SU-DHL-6 (cell line): ENCODE measurements at regions not wholly inside any gene's neighbourhood (a gene's known extent, or its start where the extent isn't known, plus 50 kb on each side); places are given as distances from the start of the nearest gene placed in this dataset.

Source experiments
- H2AFZ ChIP-seq: fragments of 200-600 bp; sonication (generic); 2 replicates; pipeline ENCODE4 v1.6.1; 2014; ENCODE audit warnings: low read depth, mild to moderate bottlenecking, moderate library complexity, mixed read lengths, antibody characterized with exemption, low read length; ENCODE audit not compliant: severe bottlenecking
- H3F3A ChIP-seq: fragments of 200-600 bp; shearing (Covaris generic); 2 replicates; pipeline ENCODE4 v1.6.0; 2016; ENCODE audit warnings: antibody characterized with exemption, mild to moderate bottlenecking; ENCODE audit not compliant: insufficient read depth
- H3K27ac ChIP-seq: fragments of 200-600 bp; sonication (generic); 2 replicates; pipeline ENCODE4 v1.5.1; 2016; ENCODE audit warnings: low read depth, mild to moderate bottlenecking, low read length, moderate library complexity, mixed read lengths
- H3K27me3 ChIP-seq: fragments of 200-600 bp; sonication (generic), shearing (Covaris generic); 2 replicates; pipeline ENCODE4 v1.6.0; 2014; ENCODE audit warnings: mild to moderate bottlenecking, low read length
- H3K36me3 ChIP-seq: fragments of 200-600 bp; sonication (generic); 2 replicates; pipeline ENCODE4 v1.6.1; 2014; ENCODE audit warnings: mild to moderate bottlenecking, low read length, mixed read lengths
- H3K4me2 ChIP-seq: fragments of 300-600, 200-600 bp; shearing (Covaris generic), sonication (generic); 2 replicates; pipeline ENCODE4 v1.6.0; 2014; ENCODE audit warnings: low read length, low read depth, mild to moderate bottlenecking; ENCODE audit not compliant: poor library complexity, severe bottlenecking
- H3K4me3 ChIP-seq: fragments of 200-600 bp; sonication (generic); 2 replicates; pipeline ENCODE4 v1.5.1; 2014; ENCODE audit warnings: antibody characterized with exemption, low read length, mild to moderate bottlenecking, mixed read lengths; ENCODE audit not compliant: insufficient read depth, poor library complexity, severe bottlenecking
- H3K79me2 ChIP-seq: fragments of 200-600 bp; sonication (generic); 2 replicates; pipeline ENCODE4 v1.6.1; 2014; ENCODE audit warnings: mild to moderate bottlenecking, low read length, moderate library complexity; ENCODE audit not compliant: insufficient read depth
- H3K9ac ChIP-seq: fragments of 200-600 bp; sonication (generic); 2 replicates; pipeline ENCODE4 v1.7.0; 2014; ENCODE audit warnings: mild to moderate bottlenecking, low read length
- H3K9me2 ChIP-seq: fragments of 200-600 bp; sonication (generic); replicated peaks from 2 replicates; pipeline ENCODE4 v1.6.1; 2014; ENCODE audit warnings: low read length; ENCODE audit not compliant: insufficient read depth
- H3K9me3 ChIP-seq: fragments of 200-600 bp; sonication (generic); 2 replicates; pipeline ENCODE4 v1.6.1; 2014; ENCODE audit warnings: low read length, mixed read lengths; ENCODE audit not compliant: insufficient read depth
- H4K20me1 ChIP-seq: fragments of 200-600 bp; sonication (generic); 2 replicates; pipeline ENCODE4 v1.6.1; 2014; ENCODE audit warnings: low read depth, mild to moderate bottlenecking, antibody characterized with exemption, low read length, moderate library complexity, mixed read lengths
- EZH2phosphoT487 ChIP-seq: fragments of 200-600 bp; sonication (generic), shearing (Covaris generic); conservative IDR thresholded peaks from 2 replicates; pipeline ENCODE4 v1.6.1; 2018; ENCODE audit warnings: mild to moderate bottlenecking, antibody characterized with exemption, low read length, moderate library complexity, mixed read lengths
- TF ChIP-seq, protein P1 (sequence below): fragments of 200-600 bp; sonication (generic); IDR thresholded peaks from one replicate; pipeline ENCODE4 v1.5.1; 2017; ENCODE audit warnings: antibody characterized with exemption, mild to moderate bottlenecking, low read length, moderate library complexity; ENCODE audit not compliant: insufficient read depth, poor library complexity, severe bottlenecking

- Histone ChIP-seq H3K4me2 (no peak overlapping the region), H3F3A (no peaks in the 10 kb centered on the region), H3K9ac (no peak overlapping the region), H3K36me3 (no peaks in the 10 kb centered on the region), H3K79me2 (no peaks in the 10 kb centered on the region), H3K9me3 (no peaks in the 10 kb centered on the region), H3K27ac (no peak overlapping the region), H4K20me1 (no peaks in the 10 kb centered on the region), H3K4me3 (no peak overlapping the region), H3K27me3 (no peaks in the 10 kb centered on the region), H2AFZ (no peak overlapping the region), H3K9me2 (no peaks in the 10 kb centered on the region)
- TF ChIP-seq EZH2phosphoT487, result no peak
- TF ChIP-seq, protein P1, sequence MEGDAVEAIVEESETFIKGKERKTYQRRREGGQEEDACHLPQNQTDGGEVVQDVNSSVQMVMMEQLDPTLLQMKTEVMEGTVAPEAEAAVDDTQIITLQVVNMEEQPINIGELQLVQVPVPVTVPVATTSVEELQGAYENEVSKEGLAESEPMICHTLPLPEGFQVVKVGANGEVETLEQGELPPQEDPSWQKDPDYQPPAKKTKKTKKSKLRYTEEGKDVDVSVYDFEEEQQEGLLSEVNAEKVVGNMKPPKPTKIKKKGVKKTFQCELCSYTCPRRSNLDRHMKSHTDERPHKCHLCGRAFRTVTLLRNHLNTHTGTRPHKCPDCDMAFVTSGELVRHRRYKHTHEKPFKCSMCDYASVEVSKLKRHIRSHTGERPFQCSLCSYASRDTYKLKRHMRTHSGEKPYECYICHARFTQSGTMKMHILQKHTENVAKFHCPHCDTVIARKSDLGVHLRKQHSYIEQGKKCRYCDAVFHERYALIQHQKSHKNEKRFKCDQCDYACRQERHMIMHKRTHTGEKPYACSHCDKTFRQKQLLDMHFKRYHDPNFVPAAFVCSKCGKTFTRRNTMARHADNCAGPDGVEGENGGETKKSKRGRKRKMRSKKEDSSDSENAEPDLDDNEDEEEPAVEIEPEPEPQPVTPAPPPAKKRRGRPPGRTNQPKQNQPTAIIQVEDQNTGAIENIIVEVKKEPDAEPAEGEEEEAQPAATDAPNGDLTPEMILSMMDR, result no peak
These were observed 581.6 kb downstream of the NPHP4 start for GRCh38 chr1:5410652-5411051.

- Histone ChIP-seq H3K4me2 (no peak overlapping the region), H4K20me1 (no peaks in the 10 kb centered on the region), H3F3A (no peaks in the 10 kb centered on the region), H2AFZ (no peak overlapping the region), H3K9me2 (no peaks in the 10 kb centered on the region), H3K36me3 (no peaks in the 10 kb centered on the region), H3K9me3 (no peaks in the 10 kb centered on the region), H3K79me2 (no peaks in the 10 kb centered on the region), H3K27ac (no peak overlapping the region), H3K27me3 (no peaks in the 10 kb centered on the region), H3K4me3 (no peak overlapping the region), H3K9ac (no peak overlapping the region)
- TF ChIP-seq EZH2phosphoT487, result no peak
- TF ChIP-seq, protein P1, result no peak
These were observed 583.8 kb downstream of the NPHP4 start for GRCh38 chr1:5408401-5408800.

DNA sequence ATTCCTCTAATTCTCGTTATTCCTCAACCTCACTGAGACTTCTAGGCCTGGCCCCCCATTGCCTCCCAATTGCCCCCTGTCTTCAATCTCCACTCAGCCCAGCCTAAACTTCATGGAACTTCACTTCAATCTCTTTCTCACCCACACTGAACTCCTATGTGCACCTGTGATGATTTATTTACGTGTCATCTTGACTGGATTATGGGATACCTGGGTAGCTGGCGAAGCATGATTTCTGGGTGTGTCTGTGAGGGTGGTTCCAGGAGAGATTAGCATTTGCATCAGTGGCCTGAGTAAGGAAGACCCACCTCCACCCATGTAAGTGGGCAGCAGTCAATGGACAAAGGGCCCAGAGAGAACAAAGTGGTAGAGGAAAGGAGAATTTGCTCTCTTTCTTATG lies 587.0 kb downstream of the NPHP4 start:
- H3K9ac ChIP-seq, result no peak overlapping the region
- no peaks in the 10 kb centered on the region for H3K9me2 ChIP-seq
- TF ChIP-seq, protein P1, result no peak
- TF ChIP-seq EZH2phosphoT487, result no peak
- no peak overlapping the region for H3K4me3 ChIP-seq
- H3K27me3 ChIP-seq, result no peaks in the 10 kb centered on the region
- no peaks in the 10 kb centered on the region for H3K9me3 ChIP-seq
- H3K36me3 ChIP-seq, result no peaks in the 10 kb centered on the region
- H3K4me2 ChIP-seq, result no peak overlapping the region
- no peak overlapping the region for H3K27ac ChIP-seq
- no peak overlapping the region for H2AFZ ChIP-seq
- H4K20me1 ChIP-seq, result no peaks in the 10 kb centered on the region
- no peaks in the 10 kb centered on the region for H3K79me2 ChIP-seq
- no peaks in the 10 kb centered on the region for H3F3A ChIP-seq
